GM18508 (cell line): ENCODE measurements at regions not wholly inside any gene's neighbourhood (a gene's known extent, or its start where the extent isn't known, plus 50 kb on each side); places are given as distances from the start of the nearest gene placed in this dataset.

Experiments used
- ATAC-seq: cut with Tn5 transposase; IDR thresholded peaks from one replicate; pipeline ENCODE4 v1.9.1; 2021; ENCODE audit warnings: moderate number of reproducible peaks; ENCODE audit not compliant: insufficient read depth, unreplicated experiment

DNA sequence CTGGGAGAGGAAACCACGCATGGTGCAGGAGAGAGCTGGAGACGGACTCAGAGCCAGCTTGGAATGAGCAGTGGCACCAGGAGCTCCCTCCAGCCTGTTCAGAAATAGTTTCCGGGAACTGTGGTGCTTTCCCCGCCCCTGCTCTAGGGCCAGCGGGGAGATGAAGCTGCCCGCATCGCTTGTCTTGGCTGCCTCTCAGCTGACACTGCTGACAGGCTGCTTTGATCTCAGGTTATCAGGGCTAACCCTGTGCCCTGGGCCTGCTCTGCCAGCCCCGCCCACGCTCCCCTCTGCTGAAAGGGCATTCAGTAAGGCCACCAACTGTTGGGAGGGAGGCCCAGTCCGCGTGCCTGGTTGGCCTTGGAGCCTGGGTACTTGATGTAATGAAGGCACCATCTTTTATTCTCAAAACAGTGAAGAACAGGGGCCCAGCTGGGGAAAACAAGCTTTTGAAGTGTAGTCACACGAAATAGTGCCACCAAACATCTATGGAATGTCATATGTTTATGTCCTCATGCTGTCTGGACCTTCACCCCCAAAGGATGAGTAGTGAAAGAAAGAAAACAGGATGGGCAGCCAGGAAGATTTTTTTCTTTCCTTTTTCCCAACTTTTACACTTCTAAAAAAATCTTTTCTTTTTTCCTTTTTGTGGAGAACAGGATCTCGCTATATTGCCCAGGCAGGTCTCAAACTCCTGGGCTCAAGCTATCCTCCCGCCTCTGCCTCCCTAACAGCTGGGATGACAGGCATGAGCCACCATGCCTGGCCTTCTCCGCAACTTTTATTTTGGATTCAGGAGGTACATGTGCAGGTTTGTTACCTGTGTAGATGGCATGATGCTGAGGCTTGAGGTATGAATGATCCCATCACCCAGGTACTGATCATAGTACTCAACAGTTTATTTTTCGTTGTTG is 115.9 kb upstream of the TBX3 start:
- ATAC-seq: no peak

DNA sequence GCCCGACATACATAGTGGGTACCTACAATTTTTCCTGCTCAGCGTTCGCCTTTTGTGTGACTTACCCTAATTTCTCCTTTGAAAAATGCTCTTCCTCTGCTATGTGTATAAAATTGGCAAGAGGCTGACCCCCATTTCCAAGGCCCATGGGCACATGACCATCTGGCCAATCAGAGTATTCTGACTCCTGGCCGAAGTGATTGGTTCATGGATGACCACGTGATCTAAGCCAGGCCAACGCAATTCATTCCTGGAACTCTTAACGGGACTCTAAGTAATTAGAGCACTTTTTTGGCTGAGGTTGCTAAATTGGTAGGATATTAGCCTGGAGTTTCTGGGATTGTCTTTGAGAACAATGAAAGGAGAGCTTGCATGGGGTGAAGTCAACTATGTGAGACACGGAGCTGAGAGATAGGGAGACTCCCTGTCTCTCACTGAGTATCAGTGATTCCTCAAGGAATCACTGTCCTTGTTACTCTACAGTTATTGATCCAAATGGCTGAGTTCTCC is 110.1 kb upstream of the TBX3 start:
- no peak for ATAC-seq

DNA sequence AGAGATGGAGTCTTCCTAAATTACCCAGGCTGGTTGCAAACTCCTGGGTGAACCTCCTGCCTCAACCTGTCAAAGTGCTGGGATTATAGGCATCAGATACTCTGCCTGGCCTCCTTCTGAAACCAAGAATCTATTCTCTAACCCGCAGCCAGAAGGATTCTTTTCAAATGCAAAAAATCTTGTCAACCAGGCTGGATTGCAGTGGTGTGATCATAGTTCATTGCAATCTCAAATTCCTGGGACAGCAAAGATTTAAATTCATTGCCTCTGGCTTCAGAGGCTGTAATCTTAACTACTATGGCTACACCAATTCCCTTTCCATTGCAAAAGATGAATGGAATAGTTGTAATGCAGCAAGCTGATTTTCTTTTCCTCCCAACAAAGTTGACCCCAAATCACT is 106.3 kb upstream of the TBX3 start:
- no peak for ATAC-seq

DNA sequence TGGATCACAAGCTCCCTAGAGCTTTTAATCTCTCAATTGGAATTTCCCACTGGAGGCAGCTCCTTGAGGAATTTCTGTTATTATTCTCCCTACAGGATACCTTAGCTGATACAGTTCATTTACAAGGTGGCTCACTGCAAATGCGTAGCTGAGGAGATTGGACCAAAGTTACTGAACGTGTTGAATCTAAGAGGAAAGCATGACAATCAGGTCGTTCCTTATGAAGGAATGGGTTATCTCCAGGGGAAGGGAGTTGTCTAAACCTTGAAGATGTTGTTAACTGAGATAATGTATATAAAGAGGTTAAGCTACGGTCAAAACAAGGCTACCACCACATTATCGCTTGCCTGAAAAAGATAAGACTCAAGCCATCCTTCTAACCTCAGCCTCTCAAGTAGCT is 105.8 kb upstream of the TBX3 start:
- ATAC-seq: no peak

DNA sequence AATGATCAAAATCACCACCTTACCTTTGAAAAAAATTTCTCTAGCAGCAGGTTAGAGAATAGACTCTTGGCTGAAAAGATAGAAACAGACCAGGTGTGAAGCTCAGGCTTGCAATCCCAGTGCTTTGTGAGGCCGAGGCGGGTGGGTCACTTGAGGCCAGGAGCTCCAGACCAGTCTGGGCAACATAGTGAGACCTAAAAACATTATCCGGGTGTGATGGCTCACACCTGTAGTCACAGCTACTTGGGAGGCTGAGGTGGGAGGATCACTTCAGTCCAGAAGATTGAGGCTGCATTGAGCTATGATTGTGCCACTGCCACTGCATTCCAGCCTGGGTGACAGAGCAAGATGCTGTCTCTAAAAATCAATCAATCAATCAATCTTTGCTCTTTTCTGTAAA is 105.3 kb upstream of the TBX3 start:
- no peak for ATAC-seq

DNA sequence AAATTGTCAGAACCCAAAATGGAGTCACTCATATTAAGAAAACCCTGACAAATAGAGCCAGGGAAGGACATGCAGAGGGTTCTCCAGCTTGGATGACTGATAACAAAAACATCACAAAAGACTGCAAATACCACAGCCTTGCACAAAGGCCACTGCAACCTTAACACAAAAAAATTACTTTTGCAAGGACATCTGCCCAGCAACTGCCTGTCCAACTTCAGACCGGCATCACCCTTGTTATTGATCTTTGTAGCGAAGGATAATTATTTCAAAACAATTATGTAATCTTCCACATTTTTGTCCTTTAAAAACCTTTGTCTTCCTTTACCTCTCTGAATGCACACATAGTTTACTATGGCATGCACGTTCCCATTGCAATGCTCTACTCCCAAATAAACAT is 100.6 kb upstream of the TBX3 start:
- no peak for ATAC-seq

DNA sequence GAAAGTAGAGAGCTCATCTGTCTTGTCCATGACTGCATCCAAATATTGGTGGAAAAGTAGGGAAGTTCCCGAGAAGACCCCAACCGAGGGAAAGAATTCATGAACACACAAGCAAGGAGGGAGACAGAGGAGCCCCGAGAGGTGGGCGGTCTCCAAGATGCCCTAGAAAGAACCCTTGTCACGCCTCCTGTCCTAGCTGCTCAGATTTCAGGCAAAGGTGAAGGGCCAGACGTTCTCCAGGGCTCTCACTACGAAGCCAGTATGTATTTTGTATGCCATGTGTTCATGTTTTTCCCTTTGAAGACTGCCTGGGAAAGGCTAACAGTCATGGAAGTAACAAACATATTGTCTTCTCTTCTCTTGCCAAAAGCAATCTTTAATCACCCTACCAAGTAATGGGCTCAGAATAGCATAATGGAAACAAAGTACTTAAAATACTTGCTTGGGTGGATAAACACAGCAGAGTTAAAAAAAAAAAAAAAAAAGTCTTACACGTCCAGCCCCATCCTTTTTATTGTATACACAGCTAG is 99.2 kb upstream of the TBX3 start:
- no peak for ATAC-seq

DNA sequence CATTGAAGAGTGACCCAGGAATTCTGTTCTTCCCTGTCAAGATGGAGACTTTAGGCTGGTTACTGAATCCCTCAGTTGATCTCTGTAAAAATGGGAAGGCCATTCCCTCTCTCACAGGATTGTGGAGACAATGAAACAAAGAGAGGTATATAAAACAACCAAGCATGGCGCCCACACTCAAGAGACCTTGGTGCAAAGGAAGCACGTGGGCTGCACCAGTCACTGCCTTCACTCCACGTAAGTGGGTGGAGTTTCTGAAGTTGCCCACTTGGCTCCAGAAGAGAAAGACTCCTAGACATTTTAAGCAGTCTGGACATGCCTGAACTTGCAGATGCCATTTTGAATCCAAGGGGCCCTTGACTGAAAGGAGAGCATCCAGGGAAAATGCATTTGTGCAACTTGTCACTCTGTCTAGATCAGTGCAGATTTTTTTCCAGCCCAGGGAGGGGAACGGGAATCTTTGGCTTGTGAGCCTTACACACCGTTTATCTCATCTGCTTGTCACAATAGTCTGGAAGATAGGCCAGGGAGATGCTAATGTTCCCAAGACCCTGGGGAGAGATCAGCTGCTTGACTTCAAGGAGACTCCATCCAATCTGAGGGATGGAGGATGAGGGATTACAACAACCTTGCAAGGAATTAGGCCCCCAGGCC is 96.9 kb upstream of the TBX3 start:
- ATAC-seq: no peak

DNA sequence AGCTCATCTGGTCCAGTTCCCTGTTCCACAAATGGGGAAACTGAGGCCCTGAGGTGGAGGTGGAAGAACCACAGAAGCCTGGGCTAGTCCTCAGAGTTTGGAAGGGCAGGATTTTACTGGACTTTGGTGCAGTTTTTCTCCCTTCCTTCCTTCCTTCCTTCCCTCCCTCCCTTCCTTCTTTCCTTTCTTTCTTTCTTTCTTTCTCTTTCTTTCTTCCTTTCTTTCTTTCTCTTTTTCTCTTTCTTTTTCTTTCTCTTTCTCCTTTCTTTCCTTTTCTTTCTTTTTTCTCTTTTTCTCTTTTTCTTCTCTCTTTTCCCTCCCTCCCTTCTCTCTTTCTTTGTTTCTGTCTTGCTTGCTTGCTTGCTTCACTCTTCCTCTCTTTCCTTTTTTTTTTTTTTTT is 95.7 kb upstream of the TBX3 start:
- no peak for ATAC-seq

DNA sequence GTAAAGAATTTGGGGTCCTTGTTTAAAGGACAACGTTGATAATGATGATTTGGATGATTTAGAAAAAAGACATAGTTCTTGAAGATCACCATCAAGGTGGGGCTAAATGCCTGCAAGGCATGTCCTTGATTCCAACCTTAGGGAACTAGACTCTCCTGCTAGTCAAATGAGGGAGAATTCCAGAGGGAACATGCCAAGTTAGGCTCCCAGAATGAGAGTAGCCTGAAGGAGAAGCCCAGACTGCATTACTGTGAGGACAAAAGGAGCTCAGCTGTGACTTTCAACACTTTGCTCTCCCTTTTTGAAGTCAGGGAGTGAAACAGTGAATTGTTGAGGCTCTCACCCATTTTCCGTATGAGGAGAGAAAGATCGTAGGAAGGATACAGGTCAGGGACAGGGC is 95.2 kb upstream of the TBX3 start:
- no peak for ATAC-seq

DNA sequence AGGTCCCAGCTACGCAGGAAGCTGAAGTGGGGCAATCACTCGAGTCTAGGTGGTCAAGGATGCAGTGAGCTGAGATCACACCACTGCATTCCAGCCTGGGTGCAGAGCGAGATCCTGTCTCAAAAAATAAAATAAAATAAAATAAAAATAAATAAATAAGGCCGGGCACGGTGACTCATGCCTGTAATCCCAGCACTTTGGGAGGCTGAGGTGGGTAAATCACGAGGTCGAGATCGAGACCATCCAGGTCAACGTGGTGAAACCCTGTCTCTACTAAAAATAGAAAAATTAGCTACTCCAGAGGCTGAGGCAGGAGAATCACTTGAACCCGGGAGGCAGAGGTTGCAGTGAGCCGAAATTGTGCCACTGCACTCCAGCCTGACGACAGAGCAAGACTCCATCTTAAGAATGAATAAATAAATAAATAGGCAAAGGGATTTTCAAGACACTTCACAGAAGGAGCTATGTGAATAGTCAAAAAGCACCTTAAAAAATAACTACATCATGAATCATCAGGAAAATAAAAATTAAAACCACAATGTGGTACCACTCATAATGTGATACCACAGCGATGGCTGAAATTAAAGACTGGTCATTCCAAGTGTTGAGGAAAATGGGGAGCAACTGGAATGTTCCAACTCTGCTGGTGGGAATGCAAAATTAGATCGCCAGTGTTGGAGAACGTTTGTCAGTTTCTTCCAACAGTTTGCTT is 92.9 kb upstream of the TBX3 start:
- no peak for ATAC-seq

DNA sequence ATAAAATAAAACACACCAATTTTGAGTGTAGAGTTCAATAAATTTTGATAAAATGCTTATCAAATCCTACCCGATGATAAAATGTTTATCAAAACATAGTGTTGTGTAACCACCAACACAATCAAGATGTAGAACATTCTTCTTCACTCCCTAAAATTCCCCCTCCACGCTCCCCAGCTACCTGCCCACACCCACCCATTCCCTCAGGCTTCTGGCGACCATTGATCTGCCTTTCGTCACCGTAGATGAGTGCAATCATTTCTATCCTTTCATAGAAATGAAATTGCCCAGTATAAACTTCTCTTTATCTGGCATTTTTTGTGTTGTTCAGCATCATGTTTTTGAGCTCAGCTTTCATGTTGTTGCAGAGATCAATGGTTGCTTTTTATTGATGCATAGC is 90.7 kb upstream of the TBX3 start:
- ATAC-seq: no peak

DNA sequence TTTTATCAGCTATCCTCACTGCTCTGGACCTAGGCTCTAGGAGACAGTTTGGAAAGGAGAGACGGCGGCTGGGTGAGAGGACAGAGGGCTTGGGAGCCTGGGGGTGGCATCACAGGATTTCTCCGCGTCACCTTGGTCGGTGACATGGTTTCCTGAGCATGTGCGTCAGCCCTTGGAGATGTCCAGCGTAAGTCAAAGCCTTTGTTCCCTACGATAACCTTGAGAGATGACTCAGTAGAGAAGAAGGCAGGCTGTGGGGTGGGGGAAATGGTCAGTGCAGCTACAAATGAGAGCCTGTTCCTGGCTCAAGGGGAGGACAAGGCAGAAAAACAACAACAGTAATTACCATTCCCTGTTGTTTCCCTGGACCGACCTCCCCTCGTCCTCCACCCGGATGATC is 90.2 kb upstream of the TBX3 start:
- no peak for ATAC-seq

DNA sequence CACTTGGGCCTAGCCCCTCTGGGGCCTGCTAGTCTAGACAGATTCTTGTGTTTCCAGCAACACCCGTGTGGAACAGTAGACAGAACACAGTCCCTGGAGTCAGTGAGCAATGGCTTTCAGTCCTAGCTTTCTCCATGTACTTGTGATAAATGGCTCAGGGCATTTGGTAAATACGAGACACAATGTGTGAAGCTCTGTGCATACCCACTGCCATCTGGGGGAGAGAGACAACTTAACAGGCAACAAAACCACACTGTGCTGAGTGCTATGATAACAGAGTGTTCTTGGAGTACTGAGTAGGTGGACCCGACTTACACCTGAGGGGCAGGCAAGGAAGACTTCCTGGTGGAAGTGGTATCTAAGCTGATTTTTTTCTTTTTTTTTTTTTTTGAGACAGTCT is 86.3 kb upstream of the TBX3 start:
- ATAC-seq: no peak

DNA sequence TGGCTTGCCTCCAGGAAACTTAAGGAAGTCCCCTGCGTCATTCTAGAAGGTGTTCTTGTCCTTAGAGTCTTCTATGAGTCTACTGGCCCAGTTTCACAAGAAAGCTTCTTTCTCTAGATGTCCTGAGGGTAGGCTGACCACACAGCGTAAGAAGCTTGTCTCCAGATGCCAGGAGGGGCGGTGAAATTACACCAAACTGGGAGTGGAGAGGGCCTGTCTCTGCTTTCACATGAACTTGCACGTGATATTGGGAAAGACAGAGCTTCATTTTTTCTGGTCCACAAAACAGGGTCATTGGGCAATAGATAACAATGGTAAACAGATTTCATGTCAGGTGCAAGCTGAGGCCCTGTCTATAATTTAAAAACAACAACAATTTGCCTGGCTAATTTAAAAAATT is 85.7 kb upstream of the TBX3 start:
- no peak for ATAC-seq

DNA sequence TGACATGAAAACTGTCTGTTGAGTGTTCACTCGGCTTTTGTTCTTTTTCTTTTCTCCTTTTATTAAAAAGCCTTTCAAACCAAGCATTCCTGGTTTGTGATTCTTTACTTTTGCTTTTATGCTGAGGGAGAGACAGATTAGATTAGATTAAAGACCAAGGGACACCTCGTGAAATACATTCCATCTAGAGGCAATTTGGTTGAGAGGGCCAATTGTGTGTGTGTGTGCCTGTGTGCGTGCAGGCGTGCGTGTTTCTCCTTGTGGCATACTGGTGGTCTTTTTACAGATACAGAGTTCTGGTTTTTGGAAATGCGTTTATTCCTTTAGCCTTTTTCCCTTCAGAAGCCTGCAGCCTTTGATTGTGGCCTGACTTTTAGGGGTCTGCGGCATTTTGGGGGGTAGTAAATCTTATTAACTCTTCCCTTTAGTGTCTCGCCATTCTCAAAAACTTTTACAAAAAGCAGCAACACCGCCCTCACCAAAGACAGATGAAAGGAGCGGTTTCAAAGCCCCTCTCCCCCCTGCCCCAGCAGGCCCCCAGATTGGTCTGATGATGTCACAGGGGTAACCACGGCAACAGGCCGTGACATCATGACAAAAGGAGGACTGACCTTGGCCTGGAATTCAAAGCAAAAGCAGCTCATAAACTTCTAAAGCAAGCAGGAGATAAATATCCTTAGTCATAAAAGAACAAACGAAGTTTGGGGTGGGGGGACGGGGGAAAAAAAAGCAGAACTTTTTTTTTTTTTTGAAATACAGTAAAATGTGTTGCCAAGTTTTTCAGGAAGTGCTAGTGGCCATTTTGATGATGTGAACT is 84.1 kb upstream of the TBX3 start:
- ATAC-seq: no peak

DNA sequence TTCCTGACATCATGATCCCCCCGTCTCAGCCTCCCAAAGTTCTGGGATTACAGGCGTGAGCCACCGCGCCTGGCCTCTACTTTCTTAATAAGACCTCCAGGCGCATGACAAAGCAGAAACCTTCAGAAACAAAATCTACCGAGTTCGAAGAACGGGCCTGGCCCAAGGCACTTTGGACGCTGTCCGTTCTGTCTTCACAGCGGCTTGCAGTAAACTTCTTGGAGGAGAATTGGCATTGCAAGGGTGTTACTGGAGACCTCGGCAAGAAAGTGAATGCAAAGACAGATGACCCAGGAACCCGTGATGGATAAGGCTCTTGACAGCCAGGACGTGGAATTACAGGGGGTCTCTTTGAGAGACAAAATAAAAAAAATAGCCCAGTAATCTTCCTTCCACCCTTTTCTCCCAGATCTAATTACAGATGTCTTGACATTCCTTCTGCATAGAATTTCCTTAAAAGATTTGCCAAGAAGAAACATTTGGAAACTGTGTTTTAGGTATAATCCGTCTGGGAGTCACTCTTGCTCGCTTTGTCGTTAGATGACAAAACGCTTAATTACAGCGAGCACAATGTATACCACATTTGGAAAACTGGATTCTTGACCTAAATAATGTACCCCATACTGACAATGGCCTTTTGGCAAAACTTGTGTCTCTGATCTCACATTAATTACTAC is 83.2 kb upstream of the TBX3 start:
- no peak for ATAC-seq

DNA sequence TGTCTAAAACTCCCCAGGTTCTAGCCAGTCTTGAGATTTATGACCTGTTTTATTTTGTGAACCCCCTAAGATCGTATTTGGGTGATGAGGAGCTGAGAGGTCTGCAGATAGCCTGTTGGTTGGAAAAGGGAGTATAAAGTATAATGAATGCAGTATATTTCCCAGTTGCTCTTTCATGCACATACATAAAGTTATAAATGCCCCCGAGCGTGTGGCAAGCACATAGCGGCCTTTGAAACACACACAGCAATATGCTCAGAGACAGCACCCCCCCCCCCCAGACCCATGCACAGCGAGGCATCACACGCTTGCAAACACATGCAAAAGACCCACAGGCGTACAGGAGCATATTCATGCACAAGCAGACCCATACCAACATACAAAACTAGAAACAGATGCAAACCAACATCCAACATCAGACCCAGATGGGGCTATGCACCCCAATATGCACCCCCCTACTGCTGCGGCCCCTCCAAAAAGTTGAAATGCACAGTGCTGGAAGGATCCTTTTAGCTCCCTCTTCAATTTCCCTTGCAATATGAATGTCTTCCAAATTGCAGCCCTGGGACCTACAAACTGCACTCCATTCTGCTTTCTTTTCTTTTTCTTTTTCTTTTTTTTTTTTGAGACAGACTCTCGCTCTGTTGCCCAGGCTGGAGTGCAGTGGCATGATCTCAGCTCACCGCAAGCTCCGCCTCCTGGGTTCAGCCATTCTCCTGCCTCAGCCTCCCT is 82.2 kb upstream of the TBX3 start:
- ATAC-seq: no peak

DNA sequence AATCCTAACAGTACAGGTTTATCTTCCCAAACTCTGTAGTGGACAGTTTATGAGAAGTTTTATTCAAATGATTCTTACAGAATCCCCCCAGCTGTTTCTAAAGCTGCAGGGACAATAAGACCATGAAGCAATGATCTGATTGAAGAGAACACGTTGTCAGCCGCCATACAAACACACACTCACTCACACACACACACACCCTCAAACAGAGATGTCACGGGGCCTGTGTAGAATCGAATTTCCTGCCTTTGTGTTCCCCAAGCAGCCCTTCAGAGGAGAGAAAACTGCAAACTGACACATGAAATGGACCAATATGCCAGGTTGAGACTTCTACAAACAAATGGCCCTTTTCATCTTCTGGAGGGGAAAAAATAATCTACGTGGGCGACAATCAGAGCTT is 80.5 kb upstream of the TBX3 start:
- ATAC-seq: no peak
